ENCODE measurements at regions not wholly inside any gene's neighbourhood (a gene's known extent, or its start where the extent isn't known, plus 50 kb on each side); places are given as distances from the start of the nearest gene placed in this dataset.

DNA sequence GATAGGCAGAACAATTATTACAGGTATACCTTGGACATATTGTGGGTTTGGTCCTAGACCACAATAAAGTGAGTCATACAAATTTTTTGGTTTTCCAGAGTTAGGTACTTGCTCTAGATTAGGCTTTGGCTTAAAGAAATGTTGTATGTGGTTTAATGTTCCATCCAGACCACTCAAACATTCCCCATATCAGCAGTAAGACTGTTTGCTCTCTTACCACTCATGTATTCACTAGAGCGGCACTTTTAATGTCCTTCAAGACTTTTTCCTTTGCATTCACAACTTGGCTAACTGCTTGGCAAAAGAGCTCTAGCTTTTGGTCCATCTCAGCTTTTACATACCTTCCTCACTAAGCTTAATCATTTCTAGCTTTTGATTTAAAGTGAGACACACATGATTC lies 250.5 kb upstream of the SETMAR start:
- TF ChIP-seq CTCF (IDR thresholded peaks at IDR 0.05) (no peak), POLR2A (IDR thresholded peaks at IDR 0.05) (no peak)

Data from heart left ventricle (tissue), 13 donors.